DND-41 (cell line): ENCODE measurements at regions not wholly inside any gene's neighbourhood (a gene's known extent, or its start where the extent isn't known, plus 50 kb on each side); places are given as distances from the start of the nearest gene placed in this dataset.

Experiments
- CTCF ChIP-seq: IDR thresholded peaks from 2 replicates; pipeline ENCODE4 v1.5.1; 2012; ENCODE audit warnings: borderline replicate concordance, low read length, moderate library complexity, mild to moderate bottlenecking; ENCODE audit not compliant: poor library complexity, severe bottlenecking; ENCODE audit errors: extremely low read depth
- EZH2 ChIP-seq: IDR thresholded peaks from 3 replicates; pipeline ENCODE4 v1.6.1; 2012; ENCODE audit warnings: borderline replicate concordance, low read depth, mild to moderate bottlenecking, moderate library complexity, low read length, inconsistent platforms; ENCODE audit not compliant: severe bottlenecking

GRCh38 chr10:111435871-111436270 is 359.0 kb downstream of the ADRA2A start:
- TF ChIP-seq CTCF (no peak), EZH2 (no peak)
